GM18909 (cell line): ENCODE measurements at regions not wholly inside any gene's neighbourhood (a gene's known extent, or its start where the extent isn't known, plus 50 kb on each side); places are given as distances from the start of the nearest gene placed in this dataset.

Source experiments
- ATAC-seq: cut with Tn5 transposase; IDR thresholded peaks from one replicate; pipeline ENCODE4 v1.9.1; 2021; ENCODE audit warnings: mild to moderate bottlenecking; ENCODE audit not compliant: unreplicated experiment, poor library complexity

- ATAC-seq: no peak
Measured at GRCh38 chr4:54484383-54484782, 173.4 kb upstream of the KIT start.

DNA sequence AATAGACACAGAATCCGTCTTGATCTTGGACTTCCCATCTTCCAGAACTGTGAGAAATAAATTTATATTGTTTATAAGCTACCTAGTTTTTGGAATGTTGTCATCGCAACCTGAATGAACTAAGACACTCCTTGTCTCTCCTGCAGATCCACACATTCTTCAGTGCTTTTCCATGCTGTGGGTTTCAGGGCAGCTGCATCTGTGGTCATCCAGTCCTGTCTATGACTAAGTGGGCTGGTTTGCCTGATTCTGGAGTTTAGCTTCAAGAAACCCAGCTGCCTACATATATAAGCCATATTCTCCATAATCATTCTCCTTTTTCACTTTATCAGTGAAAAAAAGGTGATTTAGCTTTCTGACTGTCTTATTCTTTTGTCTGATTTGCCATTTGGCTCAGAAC is 170.3 kb upstream of the KIT start:
- no peak for ATAC-seq

DNA sequence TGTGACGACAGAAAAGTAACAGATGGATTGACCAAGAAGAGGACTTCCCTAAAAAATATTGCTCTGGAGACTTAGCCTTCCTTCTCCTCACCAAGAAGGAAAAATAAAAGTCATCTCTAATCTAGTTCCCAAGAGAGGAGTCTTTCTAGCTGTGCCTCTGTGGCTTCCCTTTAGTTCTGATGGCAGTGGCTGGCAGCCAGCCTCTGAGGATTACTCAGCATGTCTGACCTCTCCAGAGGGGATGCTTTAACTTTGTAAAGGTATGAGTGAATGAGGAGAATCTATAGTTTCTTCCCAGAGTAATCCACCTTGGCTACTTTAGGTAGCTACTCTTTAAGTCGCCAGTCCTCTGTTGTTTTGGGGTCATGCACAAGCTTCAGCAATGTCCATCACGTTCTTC is 163.9 kb upstream of the KIT start:
- no peak for ATAC-seq

DNA sequence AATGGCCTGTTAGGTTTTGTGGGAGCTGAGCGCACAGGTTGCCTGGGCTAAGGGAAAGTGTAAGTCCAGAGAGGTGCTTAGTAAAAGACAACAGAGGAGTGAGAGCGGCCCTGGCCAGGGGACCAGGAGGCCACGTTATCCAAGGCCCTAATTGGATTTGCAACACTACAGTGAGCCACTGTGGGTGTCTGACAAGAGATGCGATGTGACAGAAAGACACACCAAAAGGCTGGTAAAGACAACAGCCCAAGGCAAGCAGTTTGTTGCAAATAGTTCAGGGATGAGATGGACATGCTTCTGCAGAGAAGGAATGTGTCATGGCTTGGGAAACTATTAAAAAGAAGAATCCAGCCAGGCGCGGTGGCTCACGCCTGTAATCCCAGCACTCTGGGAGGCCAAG is 162.7 kb upstream of the KIT start:
- ATAC-seq: no peak

DNA sequence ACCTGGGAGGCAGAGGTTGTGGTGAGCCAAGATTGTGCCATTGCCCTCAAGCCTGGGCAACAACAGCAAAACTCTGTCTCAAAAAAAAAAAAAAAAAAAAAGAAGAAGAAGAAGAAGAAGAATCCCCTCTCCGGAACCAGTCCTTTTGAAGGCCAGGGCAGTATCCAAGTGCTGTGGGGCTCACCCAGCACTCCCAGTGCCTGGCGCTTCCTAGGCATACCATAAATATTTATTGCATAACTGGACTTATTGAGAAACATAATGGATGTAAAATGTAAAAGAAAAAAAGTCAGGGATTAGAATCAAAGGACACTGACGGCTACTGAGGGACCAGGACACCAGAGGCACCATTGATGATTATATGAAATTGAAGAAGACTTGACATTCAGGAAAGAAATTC is 162.1 kb upstream of the KIT start:
- ATAC-seq: no peak

DNA sequence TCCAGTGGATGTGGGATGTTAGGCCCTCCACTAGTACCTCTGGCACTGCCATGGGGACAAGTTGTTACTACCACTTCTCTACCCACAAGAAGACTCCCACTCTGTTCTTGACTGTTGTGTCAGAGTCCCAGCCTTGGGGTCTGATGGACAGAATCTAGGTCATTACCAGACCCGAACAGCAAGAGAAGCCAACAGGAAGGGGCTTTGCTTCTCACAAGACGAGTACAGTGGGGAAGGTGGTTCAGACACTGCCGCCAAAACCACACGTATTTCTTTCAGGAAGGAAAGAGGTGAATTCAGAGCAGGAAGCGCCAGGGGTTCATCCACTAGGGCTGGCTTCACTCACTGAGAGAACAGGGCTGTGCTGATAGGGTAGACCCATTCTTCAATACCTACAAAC is 161.3 kb upstream of the KIT start:
- no peak for ATAC-seq

GRCh38 chr4:54497947-54498346 is 159.8 kb upstream of the KIT start:
- ATAC-seq: no peak

DNA sequence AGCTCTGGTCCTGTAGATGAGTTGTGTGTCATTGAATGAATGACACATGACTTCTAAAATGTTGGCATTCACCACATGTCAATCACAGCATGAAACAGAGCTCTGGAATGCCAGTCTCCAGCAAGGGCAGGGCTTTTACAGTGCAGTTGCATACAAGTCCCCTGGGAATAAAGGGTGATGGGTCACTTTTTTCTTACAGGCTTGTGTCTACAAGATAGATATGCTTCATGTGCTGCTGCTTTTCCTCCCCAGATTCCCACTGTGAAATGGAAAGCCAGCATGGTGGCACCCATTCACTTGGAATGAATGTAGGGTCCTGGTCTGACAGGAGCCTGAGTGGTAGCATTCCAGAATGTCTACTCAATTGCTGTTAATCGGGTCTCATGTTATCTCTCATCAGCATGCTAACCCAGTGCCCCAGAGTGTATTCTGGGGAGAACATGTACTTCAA is 159.1 kb upstream of the KIT start:
- no peak for ATAC-seq

DNA sequence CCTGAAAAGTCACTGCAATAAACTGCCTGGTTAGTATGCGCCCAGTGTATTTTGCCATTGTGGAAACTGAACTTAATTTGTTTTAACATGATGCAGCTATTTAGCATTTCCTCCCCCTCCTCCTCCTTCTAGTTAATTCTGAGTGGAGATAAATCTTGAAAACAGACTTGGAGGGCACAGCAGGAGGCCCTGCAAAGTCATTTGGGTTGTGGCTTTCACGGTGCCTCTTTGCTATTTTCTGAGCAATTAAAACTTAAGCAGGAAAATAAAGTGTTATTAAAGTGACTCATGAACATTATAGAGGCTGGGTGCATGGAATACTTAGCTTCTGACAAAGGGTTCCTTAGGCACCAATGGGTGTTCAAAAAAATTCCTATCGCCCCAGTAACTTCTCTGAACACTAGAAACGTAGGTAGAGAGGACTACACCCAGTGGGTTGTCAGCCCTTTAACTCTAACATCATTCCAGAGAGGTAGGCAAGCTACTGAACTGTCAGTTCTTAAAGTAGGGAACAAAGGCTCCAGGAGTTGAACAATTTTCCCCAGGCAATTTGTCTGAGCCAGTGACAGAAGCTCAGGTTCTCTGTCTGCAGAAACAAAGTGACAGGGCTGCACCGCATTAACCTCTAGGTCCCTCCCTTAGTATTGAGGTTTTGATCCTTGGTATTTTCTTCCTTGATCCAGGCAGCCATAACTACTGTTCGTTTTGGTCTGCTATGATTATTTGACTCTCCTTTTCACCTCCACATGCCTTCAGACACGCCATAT is 158.3 kb upstream of the KIT start:
- no peak for ATAC-seq

GRCh38 chr4:54505362-54505761 is 152.4 kb upstream of the KIT start:
- ATAC-seq: no peak

DNA sequence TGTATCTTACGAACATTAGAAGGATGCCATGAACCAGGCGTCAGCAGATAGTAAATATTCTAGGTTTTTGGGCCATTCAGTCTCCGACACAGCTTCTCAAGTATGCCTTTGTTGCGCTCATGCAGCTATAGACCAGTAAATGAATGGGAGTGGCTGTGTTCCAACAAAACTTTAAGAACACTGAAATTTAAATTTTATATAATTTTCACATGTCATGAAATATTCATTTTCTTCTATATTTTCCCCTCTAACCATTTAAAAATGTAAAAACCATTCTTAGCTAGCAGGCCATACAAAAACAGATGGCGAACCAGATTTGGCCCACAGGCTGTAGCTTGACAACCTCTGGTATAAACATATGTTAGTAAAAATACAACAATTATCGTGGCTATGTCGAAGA is 151.8 kb upstream of the KIT start:
- ATAC-seq: no peak

DNA sequence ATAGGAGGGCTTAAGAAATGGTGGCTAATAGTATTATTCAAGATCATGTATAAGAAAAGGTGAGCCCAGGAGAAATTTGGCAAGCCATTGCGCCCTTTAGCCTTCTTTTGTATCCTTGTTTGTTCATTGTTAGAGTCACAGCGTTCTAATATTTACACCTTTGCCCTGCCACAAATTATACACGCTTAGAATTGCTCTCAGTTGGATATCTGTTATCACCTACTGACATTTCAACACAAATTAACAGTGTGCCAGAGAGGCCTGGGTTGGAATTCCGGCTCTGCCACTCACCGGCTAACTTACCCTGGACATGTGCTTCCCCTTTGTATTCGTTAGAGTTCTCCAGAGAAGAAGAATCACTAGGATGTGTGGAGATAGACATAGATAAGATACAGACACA is 148.7 kb upstream of the KIT start:
- ATAC-seq: no peak

GRCh38 chr4:54513204-54513603 is 144.6 kb upstream of the KIT start:
- ATAC-seq: no peak

DNA sequence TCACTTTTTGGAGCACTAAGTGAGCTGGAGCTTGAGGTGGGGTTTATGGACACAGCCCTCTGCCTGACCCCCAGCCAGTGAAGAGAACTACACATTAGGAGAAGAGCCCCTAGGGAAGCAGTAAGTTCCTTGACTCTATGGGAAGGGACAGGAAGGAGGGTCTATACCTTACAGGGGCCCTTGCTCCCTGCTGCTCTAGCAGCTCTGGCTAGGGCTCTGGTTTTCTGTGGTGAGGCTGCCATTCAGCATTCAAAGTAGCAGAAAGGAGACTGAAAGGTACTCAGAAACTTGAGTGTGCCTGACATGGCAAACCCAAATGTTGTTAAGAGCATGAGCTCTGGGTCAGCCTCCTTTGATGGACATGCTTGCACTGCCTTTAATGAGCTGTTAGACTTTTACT is 144.0 kb upstream of the KIT start:
- no peak for ATAC-seq

- ATAC-seq: no peak
Measured at GRCh38 chr4:54516556-54517215, 141.1 kb upstream of the KIT start.

GRCh38 chr4:54517781-54518444 is 139.8 kb upstream of the KIT start:
- no peak for ATAC-seq

GRCh38 chr4:54525602-54526001 is 132.2 kb upstream of the KIT start:
- no peak for ATAC-seq

GRCh38 chr4:54526560-54526959 is 131.2 kb upstream of the KIT start:
- no peak for ATAC-seq

- no peak for ATAC-seq
Measured at GRCh38 chr4:54527532-54527931, 130.2 kb upstream of the KIT start.

- ATAC-seq: peak; percentile 66
Measured at GRCh38 chr4:54539500-54540029, 118.2 kb upstream of the KIT start.

DNA sequence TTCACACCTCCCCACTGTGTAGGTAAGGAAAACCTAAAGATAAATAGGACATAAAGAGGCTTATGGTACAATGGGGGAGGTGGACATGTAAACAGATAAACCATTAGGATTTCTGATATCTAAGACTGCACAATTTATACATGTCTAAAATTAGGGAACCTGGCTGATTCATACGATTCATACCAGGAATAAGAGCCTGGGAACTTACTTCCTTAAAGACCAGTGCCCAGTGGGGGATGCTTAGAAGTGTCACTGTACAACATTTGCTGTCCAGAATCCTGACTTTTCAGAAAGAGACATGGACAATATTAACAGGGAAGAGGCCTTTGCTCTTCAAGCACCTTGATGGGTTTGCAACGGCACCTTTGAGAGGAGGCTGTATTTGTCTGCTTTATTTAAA is 116.8 kb upstream of the KIT start:
- ATAC-seq: no peak
